ENCODE measurements at regions not wholly inside any gene's neighbourhood (a gene's known extent, or its start where the extent isn't known, plus 50 kb on each side); places are given as distances from the start of the nearest gene placed in this dataset.

DNA sequence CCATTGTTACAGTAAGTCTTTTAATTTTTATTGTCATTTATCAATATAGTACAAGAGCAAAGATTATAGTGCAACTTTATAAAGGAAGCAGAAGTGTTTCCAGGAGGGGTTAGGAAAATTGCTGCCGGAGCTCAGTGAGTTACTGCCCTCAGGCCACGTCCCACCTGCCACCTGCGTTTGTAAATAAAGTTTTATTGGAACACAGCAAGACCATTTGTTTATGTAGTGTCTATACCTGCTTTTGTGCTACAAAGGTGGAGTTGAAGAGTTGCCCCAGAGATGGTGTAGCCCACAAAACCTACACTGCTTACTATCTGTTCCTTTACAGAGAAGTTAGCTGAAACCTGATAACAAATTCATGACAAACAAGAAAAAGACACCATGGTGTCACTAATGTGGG lies 437.8 kb upstream of the B3GAT1 start (continued):
- TF ChIP-seq ZBTB43 (CRISPR knock-in tag; IDR thresholded peaks at IDR 0.05) (no peak), MLX (CRISPR knock-in tag; IDR thresholded peaks at IDR 0.05) (no peak), EMX1 (CRISPR knock-in tag; IDR thresholded peaks at IDR 0.05) (no peak), SOX15 (CRISPR knock-in tag; IDR thresholded peaks at IDR 0.05) (no peak), NR3C1 (CRISPR knock-in tag; conservative IDR thresholded peaks at IDR 0.05; ENCODE audit: low read depth) (no peak), ZNF416 (CRISPR knock-in tag; IDR thresholded peaks at IDR 0.05) (no peak)

DNA sequence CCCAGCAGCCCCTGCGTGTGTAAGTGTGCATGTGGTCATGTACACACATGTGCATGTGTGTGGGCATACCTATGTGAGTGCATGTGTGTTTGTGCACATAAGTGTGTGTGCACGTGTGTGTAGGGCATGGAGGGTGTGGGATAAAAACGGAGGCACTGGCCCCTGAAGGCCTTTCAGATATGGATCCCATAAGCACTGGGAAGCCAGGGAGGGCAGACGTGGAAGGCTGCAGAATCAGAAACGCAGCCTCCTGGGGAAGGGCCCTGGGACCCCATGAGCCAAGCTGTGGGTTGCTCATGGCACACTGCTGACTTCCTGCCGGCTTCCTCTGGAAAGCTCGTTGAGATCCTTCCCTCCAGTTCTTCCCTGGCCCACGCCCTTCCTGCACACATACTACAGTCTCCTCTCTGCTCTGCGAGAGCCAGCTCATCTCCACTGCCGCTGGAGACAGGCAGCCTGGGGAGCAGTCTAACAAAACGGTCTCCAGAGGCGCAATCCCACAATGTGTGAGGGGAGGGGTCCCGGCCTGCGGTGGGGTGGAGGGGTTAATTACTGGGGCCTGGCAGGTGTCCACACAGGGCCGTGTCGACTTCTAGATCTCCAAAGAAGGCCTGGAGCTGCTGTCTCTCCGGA lies 435.2 kb upstream of the B3GAT1 start:
- CTCF ChIA-PET, result no interaction called here
- Mint-ChIP-seq H3K27ac (no peak overlapping the region), H3K9me3 (peaks cover 9% of the 10 kb centered on the region)

GRCh38 chr11:134846328-134847082 lies 434.5 kb upstream of the B3GAT1 start:
- no peak for TF ChIP-seq ZNF423 (CRISPR knock-in tag; IDR thresholded peaks at IDR 0.05)
- no peak for TF ChIP-seq TCF7 (CRISPR knock-in tag; IDR thresholded peaks at IDR 0.05; ENCODE audit: low read depth)
- no peak for TF ChIP-seq ATF2 (CRISPR knock-in tag; IDR thresholded peaks at IDR 0.05; ENCODE audit: borderline replicate concordance, low read depth)
- no peak for ATAC-seq
- Mint-ChIP-seq H3K27ac (no peak overlapping the region), H3K9me3 (peaks cover 9% of the 10 kb centered on the region), H3K27me3 (ENCODE audit: low read depth) (peaks cover 3% of the 10 kb centered on the region), H3K4me3 (no peak overlapping the region), H3K36me3 (no peaks in the 10 kb centered on the region), H3K4me1 (no peaks in the 10 kb centered on the region)
- no peak for DNase-seq (ENCODE audit: low spot score)
- ChIA-PET POLR2A (no interaction called here), CTCF (no interaction called here)

More for the DNA sequence above, 435.2 kb upstream of the B3GAT1 start:
- Mint-ChIP-seq H3K36me3 (no peaks in the 10 kb centered on the region), H3K27me3 (ENCODE audit: low read depth) (peaks cover 3% of the 10 kb centered on the region), H3K4me3 (no peak overlapping the region), H3K4me1 (no peaks in the 10 kb centered on the region)
- POLR2A ChIA-PET, result no interaction called here
- no peak for TF ChIP-seq IRF2 (CRISPR knock-in tag; IDR thresholded peaks at IDR 0.05; ENCODE audit: borderline replicate concordance, low read depth)
- TF ChIP-seq CBFB (CRISPR knock-in tag; IDR thresholded peaks at IDR 0.05; ENCODE audit: low read depth), result no peak
- no peak for TF ChIP-seq SP1 (CRISPR knock-in tag; conservative IDR thresholded peaks at IDR 0.05)
- TF ChIP-seq ZNF281 (CRISPR knock-in tag; IDR thresholded peaks at IDR 0.05), result no peak
- no peak for TF ChIP-seq RELA (CRISPR knock-in tag; IDR thresholded peaks at IDR 0.05; ENCODE audit: borderline replicate concordance)
- TF ChIP-seq, protein P1, sequence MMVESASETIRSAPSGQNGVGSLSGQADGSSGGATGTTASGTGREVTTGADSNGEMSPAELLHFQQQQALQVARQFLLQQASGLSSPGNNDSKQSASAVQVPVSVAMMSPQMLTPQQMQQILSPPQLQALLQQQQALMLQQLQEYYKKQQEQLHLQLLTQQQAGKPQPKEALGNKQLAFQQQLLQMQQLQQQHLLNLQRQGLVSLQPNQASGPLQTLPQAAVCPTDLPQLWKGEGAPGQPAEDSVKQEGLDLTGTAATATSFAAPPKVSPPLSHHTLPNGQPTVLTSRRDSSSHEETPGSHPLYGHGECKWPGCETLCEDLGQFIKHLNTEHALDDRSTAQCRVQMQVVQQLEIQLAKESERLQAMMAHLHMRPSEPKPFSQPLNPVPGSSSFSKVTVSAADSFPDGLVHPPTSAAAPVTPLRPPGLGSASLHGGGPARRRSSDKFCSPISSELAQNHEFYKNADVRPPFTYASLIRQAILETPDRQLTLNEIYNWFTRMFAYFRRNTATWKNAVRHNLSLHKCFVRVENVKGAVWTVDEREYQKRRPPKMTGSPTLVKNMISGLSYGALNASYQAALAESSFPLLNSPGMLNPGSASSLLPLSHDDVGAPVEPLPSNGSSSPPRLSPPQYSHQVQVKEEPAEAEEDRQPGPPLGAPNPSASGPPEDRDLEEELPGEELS (CRISPR knock-in tag; IDR thresholded peaks at IDR 0.05), result no peak
- TF ChIP-seq ZNF423 (CRISPR knock-in tag; IDR thresholded peaks at IDR 0.05), result no peak
- no peak for TF ChIP-seq ZNF232 (CRISPR knock-in tag; IDR thresholded peaks at IDR 0.05)
- TF ChIP-seq JUN (CRISPR knock-in tag; IDR thresholded peaks at IDR 0.05), result no peak
- TF ChIP-seq SOX15 (CRISPR knock-in tag; IDR thresholded peaks at IDR 0.05), result no peak
- DNase-seq (ENCODE audit: low spot score) (no peak), ATAC-seq (no peak)

Measured in WTC11 (cell line).